AG09309 (cell line): ENCODE measurements at regions not wholly inside any gene's neighbourhood (a gene's known extent, or its start where the extent isn't known, plus 50 kb on each side); places are given as distances from the start of the nearest gene placed in this dataset.

Source experiments
- DNase-seq: peaks from one replicate; pipeline ENCODE4 v3.0.0-alpha.2; 2010; ENCODE audit warnings: low read depth
- H3K4me3 ChIP-seq: 2 replicates; pipeline ENCODE4 v1.5.1; 2011; ENCODE audit warnings: mild to moderate bottlenecking, low read depth, low read length, moderate library complexity; ENCODE audit not compliant: control insufficient read depth
- CTCF ChIP-seq: IDR thresholded peaks from 2 replicates; pipeline ENCODE4 v1.5.1; 2011; ENCODE audit warnings: mild to moderate bottlenecking, low read depth, low read length, inconsistent platforms; ENCODE audit not compliant: insufficient read depth, control insufficient read depth; ENCODE audit errors: missing control alignments

DNA sequence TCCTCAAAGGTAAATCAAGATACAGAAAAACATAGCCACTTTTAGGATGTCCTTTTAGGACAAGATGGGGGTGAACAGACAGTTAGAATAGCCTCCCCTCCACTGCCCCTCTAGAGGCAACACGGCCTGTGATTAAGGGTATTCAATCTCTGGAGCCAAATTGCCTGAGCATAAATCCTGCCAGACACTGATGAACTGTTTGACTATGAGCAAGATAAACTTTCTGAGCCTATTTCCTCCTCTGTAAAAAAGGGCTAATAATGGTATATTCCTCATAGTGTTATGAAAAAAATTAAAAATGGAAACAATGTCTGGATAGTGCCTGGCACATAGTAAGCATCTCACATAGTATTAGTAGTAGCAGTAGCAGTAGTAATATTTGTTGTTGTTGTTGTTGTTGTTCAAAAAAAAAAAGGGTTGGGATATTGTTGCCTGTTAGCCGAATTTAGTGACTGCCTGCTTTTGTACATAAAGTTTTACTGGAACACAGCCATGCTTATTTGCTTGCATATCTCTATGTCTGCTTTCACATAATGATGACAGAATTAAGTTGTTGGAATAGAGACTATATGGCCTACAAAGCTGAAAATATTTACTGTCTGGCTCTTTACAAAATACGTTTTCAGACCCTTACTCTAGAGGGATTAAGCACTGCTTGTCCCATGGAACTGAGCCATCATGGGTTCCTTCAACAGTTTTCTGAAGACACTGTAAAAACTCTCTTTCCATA is 536.3 kb downstream of the TLE4 start:
- H3K4me3 ChIP-seq: no peak overlapping the region
- TF ChIP-seq CTCF: no peak
- DNase-seq: no peak

- DNase-seq: no peak
- no peak for TF ChIP-seq CTCF
- H3K4me3 ChIP-seq: no peak overlapping the region
These were observed 525.7 kb downstream of the TLE4 start for GRCh38 chr9:80097476-80097875.

- no peak overlapping the region for H3K4me3 ChIP-seq
- TF ChIP-seq CTCF: no peak
- no peak for DNase-seq
These were observed 522.5 kb downstream of the TLE4 start for GRCh38 chr9:80094176-80094771.

- no peak for TF ChIP-seq CTCF
- no peak for DNase-seq
- no peak overlapping the region for H3K4me3 ChIP-seq
These were observed 521.9 kb downstream of the TLE4 start for GRCh38 chr9:80093695-80094094.

- H3K4me3 ChIP-seq: no peak overlapping the region
- TF ChIP-seq CTCF: no peak
- DNase-seq: no peak
These were observed 519.8 kb downstream of the TLE4 start for GRCh38 chr9:80091526-80091925.

- no peak for TF ChIP-seq CTCF
- DNase-seq: no peak
- no peak overlapping the region for H3K4me3 ChIP-seq
These were observed 518.6 kb downstream of the TLE4 start for GRCh38 chr9:80090317-80090716.

DNA sequence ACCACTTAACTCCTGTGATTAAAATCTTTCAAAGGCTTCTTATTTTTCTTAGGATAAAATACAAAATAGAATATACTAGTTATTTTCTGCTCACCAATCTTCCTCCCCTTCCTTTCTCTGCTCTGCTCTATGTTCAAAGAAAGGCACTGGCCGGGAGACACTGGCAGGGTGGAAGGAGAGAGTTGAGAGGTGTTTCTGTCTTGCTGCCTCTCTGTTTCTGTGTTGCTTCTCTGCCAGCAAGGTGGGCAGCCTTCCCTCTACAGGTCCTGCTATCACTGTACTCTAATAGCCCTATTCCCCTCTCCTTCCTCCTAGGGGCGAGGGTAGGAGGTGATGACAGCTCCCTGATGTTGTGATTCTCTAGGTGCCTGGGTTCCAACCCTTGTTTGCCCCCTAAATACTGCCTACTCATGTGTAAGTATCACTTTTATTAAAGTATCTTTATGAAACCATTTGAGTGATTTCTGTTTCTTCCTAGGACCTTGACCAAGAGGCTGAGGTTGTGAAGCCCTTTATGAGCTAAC is 515.1 kb downstream of the TLE4 start:
- DNase-seq: no peak
- H3K4me3 ChIP-seq: no peak overlapping the region
- TF ChIP-seq CTCF: no peak
